ENCODE measurements at regions not wholly inside any gene's neighbourhood (a gene's known extent, or its start where the extent isn't known, plus 50 kb on each side); places are given as distances from the start of the nearest gene placed in this dataset.

DNA sequence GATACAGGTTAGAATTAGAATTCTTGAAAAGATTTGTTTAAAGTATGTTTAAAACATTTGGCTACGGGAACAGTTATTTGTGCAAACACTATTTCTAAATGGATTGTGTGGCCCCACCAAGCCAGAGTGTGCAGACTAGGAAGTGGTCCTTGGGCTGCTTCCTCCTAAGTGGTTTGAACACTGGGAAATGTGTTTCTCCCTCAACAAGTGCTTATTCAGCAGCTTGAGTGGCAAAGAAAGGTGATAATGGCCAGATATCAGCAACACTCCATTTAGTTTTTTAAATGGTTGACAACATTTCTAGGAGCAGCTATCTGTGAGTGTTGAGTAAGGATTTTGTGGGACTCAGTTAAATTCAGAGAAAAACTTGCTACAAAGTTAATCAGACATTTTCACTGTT is 141.4 kb upstream of the LNX1 start:
- TF ChIP-seq, protein P1, sequence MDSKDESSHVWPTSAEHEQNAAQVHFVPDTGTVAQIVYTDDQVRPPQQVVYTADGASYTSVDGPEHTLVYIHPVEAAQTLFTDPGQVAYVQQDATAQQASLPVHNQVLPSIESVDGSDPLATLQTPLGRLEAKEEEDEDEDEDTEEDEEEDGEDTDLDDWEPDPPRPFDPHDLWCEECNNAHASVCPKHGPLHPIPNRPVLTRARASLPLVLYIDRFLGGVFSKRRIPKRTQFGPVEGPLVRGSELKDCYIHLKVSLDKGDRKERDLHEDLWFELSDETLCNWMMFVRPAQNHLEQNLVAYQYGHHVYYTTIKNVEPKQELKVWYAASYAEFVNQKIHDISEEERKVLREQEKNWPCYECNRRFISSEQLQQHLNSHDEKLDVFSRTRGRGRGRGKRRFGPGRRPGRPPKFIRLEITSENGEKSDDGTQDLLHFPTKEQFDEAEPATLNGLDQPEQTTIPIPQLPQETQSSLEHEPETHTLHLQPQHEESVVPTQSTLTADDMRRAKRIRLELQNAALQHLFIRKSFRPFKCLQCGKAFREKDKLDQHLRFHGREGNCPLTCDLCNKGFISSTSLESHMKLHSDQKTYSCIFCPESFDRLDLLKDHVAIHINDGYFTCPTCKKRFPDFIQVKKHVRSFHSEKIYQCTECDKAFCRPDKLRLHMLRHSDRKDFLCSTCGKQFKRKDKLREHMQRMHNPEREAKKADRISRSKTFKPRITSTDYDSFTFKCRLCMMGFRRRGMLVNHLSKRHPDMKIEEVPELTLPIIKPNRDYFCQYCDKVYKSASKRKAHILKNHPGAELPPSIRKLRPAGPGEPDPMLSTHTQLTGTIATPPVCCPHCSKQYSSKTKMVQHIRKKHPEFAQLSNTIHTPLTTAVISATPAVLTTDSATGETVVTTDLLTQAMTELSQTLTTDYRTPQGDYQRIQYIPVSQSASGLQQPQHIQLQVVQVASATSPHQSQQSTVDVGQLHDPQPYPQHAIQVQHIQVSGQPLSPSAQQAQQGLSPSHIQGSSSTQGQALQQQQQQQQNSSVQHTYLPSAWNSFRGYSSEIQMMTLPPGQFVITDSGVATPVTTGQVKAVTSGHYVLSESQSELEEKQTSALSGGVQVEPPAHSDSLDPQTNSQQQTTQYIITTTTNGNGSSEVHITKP (tag by site-specific recombination; IDR thresholded peaks at IDR 0.05), result no peak
- TF ChIP-seq, protein P2, sequence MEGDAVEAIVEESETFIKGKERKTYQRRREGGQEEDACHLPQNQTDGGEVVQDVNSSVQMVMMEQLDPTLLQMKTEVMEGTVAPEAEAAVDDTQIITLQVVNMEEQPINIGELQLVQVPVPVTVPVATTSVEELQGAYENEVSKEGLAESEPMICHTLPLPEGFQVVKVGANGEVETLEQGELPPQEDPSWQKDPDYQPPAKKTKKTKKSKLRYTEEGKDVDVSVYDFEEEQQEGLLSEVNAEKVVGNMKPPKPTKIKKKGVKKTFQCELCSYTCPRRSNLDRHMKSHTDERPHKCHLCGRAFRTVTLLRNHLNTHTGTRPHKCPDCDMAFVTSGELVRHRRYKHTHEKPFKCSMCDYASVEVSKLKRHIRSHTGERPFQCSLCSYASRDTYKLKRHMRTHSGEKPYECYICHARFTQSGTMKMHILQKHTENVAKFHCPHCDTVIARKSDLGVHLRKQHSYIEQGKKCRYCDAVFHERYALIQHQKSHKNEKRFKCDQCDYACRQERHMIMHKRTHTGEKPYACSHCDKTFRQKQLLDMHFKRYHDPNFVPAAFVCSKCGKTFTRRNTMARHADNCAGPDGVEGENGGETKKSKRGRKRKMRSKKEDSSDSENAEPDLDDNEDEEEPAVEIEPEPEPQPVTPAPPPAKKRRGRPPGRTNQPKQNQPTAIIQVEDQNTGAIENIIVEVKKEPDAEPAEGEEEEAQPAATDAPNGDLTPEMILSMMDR (tag by site-specific recombination; IDR thresholded peaks at IDR 0.05), result no peak
- no peak for TF ChIP-seq ZNF221 (tag by site-specific recombination; IDR thresholded peaks at IDR 0.05; ENCODE audit: borderline replicate concordance)
- TF ChIP-seq ZSCAN30 (tag by site-specific recombination; IDR thresholded peaks at IDR 0.05), result no peak
